NB4 (cell line): ENCODE measurements at regions not wholly inside any gene's neighbourhood (a gene's known extent, or its start where the extent isn't known, plus 50 kb on each side); places are given as distances from the start of the nearest gene placed in this dataset.

Source experiments
- CTCF ChIP-seq: IDR thresholded peaks from one replicate; pipeline ENCODE4 v1.5.1; 2012; ENCODE audit warnings: low read depth, low read length
- MAX ChIP-seq: IDR thresholded peaks from 2 replicates; pipeline ENCODE4 v1.6.1; 2011; ENCODE audit warnings: low read depth, low read length

GRCh38 chr20:43825051-43825402, 89.6 kb upstream of the TOX2 start:
- no peak for TF ChIP-seq CTCF
- TF ChIP-seq MAX: no peak
